ENCODE measurements at regions not wholly inside any gene's neighbourhood (a gene's known extent, or its start where the extent isn't known, plus 50 kb on each side); places are given as distances from the start of the nearest gene placed in this dataset.
"Not testable (repeated sequence)": the region's sequence is repeated elsewhere in the genome, so short reads cannot be mapped to it uniquely, and the experiment has no call there.

GRCh38 chr5:101212942-101213514 lies 309.9 kb upstream of the ST8SIA4 start:
- TF ChIP-seq CTCF (IDR thresholded peaks at IDR 0.05): no peak
- Mint-ChIP-seq H3K4me3 (ENCODE audit: unreplicated experiment) (no peak overlapping the region), H3K27me3 (ENCODE audit: unreplicated experiment) (no peaks in the 10 kb centered on the region), H3K4me1 (ENCODE audit: unreplicated experiment) (no peaks in the 10 kb centered on the region), H3K27ac (ENCODE audit: unreplicated experiment) (no peak overlapping the region), H3K9me3 (ENCODE audit: unreplicated experiment) (peaks cover 4% of the 10 kb centered on the region), H3K36me3 (ENCODE audit: unreplicated experiment) (no peaks in the 10 kb centered on the region)
- no peak for DNase-seq (ENCODE audit: extremely low spot score, unreplicated experiment)

- TF ChIP-seq CTCF (IDR thresholded peaks at IDR 0.05): no peak
- Mint-ChIP-seq H3K4me3 (ENCODE audit: unreplicated experiment) (no peak overlapping the region), H3K4me1 (ENCODE audit: unreplicated experiment) (no peaks in the 10 kb centered on the region), H3K27ac (ENCODE audit: unreplicated experiment) (no peak overlapping the region), H3K27me3 (ENCODE audit: unreplicated experiment) (no peaks in the 10 kb centered on the region), H3K36me3 (ENCODE audit: unreplicated experiment) (no peaks in the 10 kb centered on the region), H3K9me3 (ENCODE audit: unreplicated experiment) (peaks cover 10% of the 10 kb centered on the region)
- DNase-seq (ENCODE audit: extremely low spot score, unreplicated experiment): no peak
Observed at GRCh38 chr5:101206534-101206933, 303.5 kb upstream of the ST8SIA4 start.

GRCh38 chr5:101205065-101205464 lies 302.0 kb upstream of the ST8SIA4 start:
- DNase-seq (ENCODE audit: extremely low spot score, unreplicated experiment); H3K27ac Mint-ChIP-seq (ENCODE audit: unreplicated experiment); H3K36me3 Mint-ChIP-seq (ENCODE audit: unreplicated experiment); H3K4me3 Mint-ChIP-seq (ENCODE audit: unreplicated experiment); H3K4me1 Mint-ChIP-seq (ENCODE audit: unreplicated experiment); H3K9me3 Mint-ChIP-seq (ENCODE audit: unreplicated experiment); H3K27me3 Mint-ChIP-seq (ENCODE audit: unreplicated experiment): not testable (repeated sequence)

- not testable (repeated sequence) for H3K36me3 Mint-ChIP-seq (ENCODE audit: unreplicated experiment); H3K4me3 Mint-ChIP-seq (ENCODE audit: unreplicated experiment); H3K4me1 Mint-ChIP-seq (ENCODE audit: unreplicated experiment); H3K27ac Mint-ChIP-seq (ENCODE audit: unreplicated experiment); H3K9me3 Mint-ChIP-seq (ENCODE audit: unreplicated experiment); DNase-seq (ENCODE audit: extremely low spot score, unreplicated experiment); H3K27me3 Mint-ChIP-seq (ENCODE audit: unreplicated experiment)
Observed at GRCh38 chr5:101180365-101180764, 277.3 kb upstream of the ST8SIA4 start.

GRCh38 chr5:101176605-101177004 lies 273.5 kb upstream of the ST8SIA4 start:
- TF ChIP-seq CTCF (IDR thresholded peaks at IDR 0.05): no peak
- Mint-ChIP-seq H3K4me1 (ENCODE audit: unreplicated experiment) (no peaks in the 10 kb centered on the region), H3K4me3 (ENCODE audit: unreplicated experiment) (no peak overlapping the region)

GRCh38 chr5:101174981-101175380 lies 271.9 kb upstream of the ST8SIA4 start:
- H3K36me3 Mint-ChIP-seq (ENCODE audit: unreplicated experiment): no peaks in the 10 kb centered on the region
- H3K4me1 Mint-ChIP-seq (ENCODE audit: unreplicated experiment): no peaks in the 10 kb centered on the region
- TF ChIP-seq CTCF (IDR thresholded peaks at IDR 0.05): no peak
- no peak overlapping the region for H3K27ac Mint-ChIP-seq (ENCODE audit: unreplicated experiment)
- DNase-seq (ENCODE audit: extremely low spot score, unreplicated experiment): no peak
- H3K9me3 Mint-ChIP-seq (ENCODE audit: unreplicated experiment): peaks cover 32% of the 10 kb centered on the region
- no peaks in the 10 kb centered on the region for H3K27me3 Mint-ChIP-seq (ENCODE audit: unreplicated experiment)
- H3K4me3 Mint-ChIP-seq (ENCODE audit: unreplicated experiment): no peak overlapping the region

More at GRCh38 chr5:101176605-101177004, 273.5 kb upstream of the ST8SIA4 start:
- Mint-ChIP-seq H3K9me3 (ENCODE audit: unreplicated experiment) (peaks cover 21% of the 10 kb centered on the region), H3K36me3 (ENCODE audit: unreplicated experiment) (no peaks in the 10 kb centered on the region), H3K27ac (ENCODE audit: unreplicated experiment) (no peak overlapping the region), H3K27me3 (ENCODE audit: unreplicated experiment) (no peaks in the 10 kb centered on the region)
- DNase-seq (ENCODE audit: extremely low spot score, unreplicated experiment): no peak

Measured in osteocyte (in vitro differentiated cells).